HepG2 (cell line): ENCODE measurements at regions not wholly inside any gene's neighbourhood (a gene's known extent, or its start where the extent isn't known, plus 50 kb on each side); places are given as distances from the start of the nearest gene placed in this dataset.

Experiments used
- ATAC-seq: fragments of 200-7000 bp; cut with Tn5 transposase; 3 replicates; pipeline ENCODE4 v1.9.1; 2020; ENCODE audit warnings: mild to moderate bottlenecking, moderate library complexity
- BruUV-seq: library from RNA; stranded (reverse); fragments of 400-500 nt; replicated peaks from 2 replicates; lab custom pipeline; 2021; lab: Mats Ljungman, UMichigan
- CTCF ChIA-PET: fragments of 300-600 bp; formaldehyde crosslinking; extraction: SDS; loops from one replicate; lab custom pipeline; 2021; ENCODE audit warnings: low total read pairs, inconsistent platforms, low intra/inter-chr PET ratio; lab: Yijun Ruan, JAX
- POLR2A ChIA-PET: fragments of 350-600 bp; sonication (Branson Sonifier 250); formaldehyde crosslinking; loops from one replicate; lab custom pipeline; 2020; ENCODE audit warnings: antibody characterized with exemption, inconsistent platforms; lab: Yijun Ruan, JAX
- DNase-seq: peaks from one replicate; pipeline ENCODE4 v3.0.0-alpha.2; 2015; ENCODE audit warnings: low spot score
- FAIRE-seq: peaks from 3 replicates; lab custom pipeline; 2011; peaks lifted over from hg19 to GRCh38; lab: Jason Lieb, UNC
- H2AFZ ChIP-seq: one replicate; pipeline ENCODE4 v1.6.1; 2011; ENCODE audit warnings: low read length, inconsistent platforms
- H3K27ac ChIP-seq: fragments of 300-600 bp; 3 replicates; pipeline ENCODE4 v1.8.0; 2011; ENCODE audit warnings: mixed run types, mild to moderate bottlenecking, mixed read lengths, low read length, inconsistent platforms; ENCODE audit not compliant: insufficient read depth; ENCODE audit errors: extremely low read length
- H3K27me3 ChIP-seq, 2 experiments: fragments of 200-600 bp in 1 of 2; 2 replicates in 1 of 2; 3 replicates in 1 of 2; pipeline versions ENCODE4 v1.6.0 to v1.8.0; 2011; ENCODE audit warnings: low read length in 2 of 2, mild to moderate bottlenecking in 2 of 2, moderate library complexity in 2 of 2, inconsistent platforms in 1 of 2; ENCODE audit not compliant: insufficient read depth in 2 of 2, control insufficient read depth in 1 of 2
- H3K36me3 ChIP-seq, 2 experiments: fragments of 200-600 bp in 1 of 2; replicated peaks in 1 of 2; 2 replicates in 1 of 2; 3 replicates in 1 of 2; pipeline versions ENCODE4 v1.5.1 to v1.8.0; 2011; ENCODE audit warnings: low read length in 2 of 2, inconsistent platforms in 1 of 2; ENCODE audit not compliant: insufficient read depth in 2 of 2, control insufficient read depth in 1 of 2
- H3K4me1 ChIP-seq: 2 replicates; pipeline ENCODE4 v1.5.1; 2012; ENCODE audit warnings: low read length, inconsistent platforms; ENCODE audit not compliant: insufficient read depth
- H3K4me2 ChIP-seq: 2 replicates; pipeline ENCODE4 v1.6.0; 2011; ENCODE audit warnings: low read depth, low read length, inconsistent platforms
- H3K4me3 ChIP-seq, 3 experiments: fragments of 200-600 bp in 1 of 3; sonication (generic), shearing (Covaris generic) in 1 of 3; replicated peaks in 1 of 3; 2 replicates each; pipeline ENCODE4 v1.5.1; 2011 to 2016; ENCODE audit warnings: low read length in 3 of 3, inconsistent platforms in 2 of 3, low read depth in 2 of 3, mild to moderate bottlenecking in 2 of 3, control low read depth in 1 of 3, mixed read lengths in 1 of 3; ENCODE audit not compliant: insufficient read depth in 1 of 3
- H3K79me2 ChIP-seq: one replicate; pipeline ENCODE4 v1.6.1; 2011; ENCODE audit warnings: low read length, inconsistent platforms; ENCODE audit not compliant: insufficient read depth
- H3K9ac ChIP-seq: 2 replicates; pipeline ENCODE4 v1.6.0; 2011; ENCODE audit warnings: mild to moderate bottlenecking, low read depth, low read length, inconsistent platforms; ENCODE audit not compliant: insufficient read depth
- H3K9me3 ChIP-seq: 2 replicates; pipeline ENCODE4 v1.5.1; 2012; ENCODE audit warnings: mild to moderate bottlenecking, low read length
- H4K20me1 ChIP-seq: 2 replicates; pipeline ENCODE4 v1.6.0; 2011; ENCODE audit warnings: inconsistent platforms, mild to moderate bottlenecking, low read length, moderate library complexity; ENCODE audit not compliant: insufficient read depth
- HOXA9 ChIP-seq: sonication (generic); formaldehyde crosslinking; IDR thresholded peaks from 2 replicates; pipeline ENCODE4 v1.8.1; 2022; ENCODE audit warnings: missing genetic modification reagents, mild to moderate bottlenecking, moderate library complexity, borderline replicate concordance
- PCBP2 ChIP-seq: fragments of 200-400 bp; formaldehyde crosslinking; optimal IDR thresholded peaks from 2 replicates; pipeline ENCODE3; 2018; ENCODE audit warnings: low read length, low read depth; ENCODE audit not compliant: poor library complexity, severe bottlenecking
- ZFP36L1 ChIP-seq: sonication (generic); formaldehyde crosslinking; IDR thresholded peaks from 2 replicates; pipeline ENCODE4 v1.8.0; 2022; ENCODE audit warnings: mild to moderate bottlenecking, missing genetic modification reagents, moderate library complexity
- ZNF510 ChIP-seq: sonication (generic); formaldehyde crosslinking; IDR thresholded peaks from 2 replicates; pipeline ENCODE4 v1.4.0; 2020; ENCODE audit warnings: low read depth, mild to moderate bottlenecking, missing genetic modification reagents
- ZNF564 ChIP-seq: sonication (generic); formaldehyde crosslinking; IDR thresholded peaks from 2 replicates; pipeline ENCODE4 v1.8.1; 2023; ENCODE audit warnings: mild to moderate bottlenecking, missing genetic modification reagents
- WGBS: methylation state at CpG from one replicate; pipeline ENCODE4 v1.1.6; 2017; ENCODE audit warnings: low lambda C conversion rate; 5-methylcytosine and 5-hydroxymethylcytosine counted together
- in situ Hi-C: cut with HindIII; loops from 2 replicates; pipeline ENCODE4 v1.10.0; 2017; ENCODE audit warnings: low pct_unique_long_range_greater_than_20kb; ENCODE audit not compliant: extremely low pct_ligation_motif_present
- intact Hi-C: fragments of 100-400 bp; cut with micrococcal nuclease; formaldehyde crosslinking; loops from one replicate; pipeline ENCODE4 v1.10.0; 2022; ENCODE audit not compliant: unreplicated experiment
- TF ChIP-seq, protein P1 (sequence below): sonication (generic); formaldehyde crosslinking; IDR thresholded peaks from 2 replicates; pipeline ENCODE4 v1.4.0; 2020; ENCODE audit warnings: missing genetic modification reagents, borderline replicate concordance

DNA sequence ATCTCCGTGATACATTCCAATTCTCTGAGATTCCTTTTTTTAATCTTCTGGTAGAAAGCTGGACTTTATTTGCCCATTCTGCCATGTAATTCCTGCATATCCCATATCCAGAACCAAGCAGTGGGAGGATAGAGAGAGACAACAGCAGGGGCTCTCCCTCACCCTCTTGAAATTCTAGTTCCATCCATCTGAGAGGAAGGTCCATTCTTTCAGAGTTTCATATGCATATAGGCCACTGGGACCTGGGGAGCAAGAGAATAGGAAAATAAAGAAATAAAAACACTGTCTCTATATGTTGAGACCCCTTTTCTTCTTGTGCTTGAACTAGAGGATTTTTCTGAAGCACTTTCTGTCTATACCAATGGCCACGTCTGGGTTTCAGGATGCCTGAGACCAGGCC lies 147.9 kb upstream of the STMND1 start:
- Histone ChIP-seq H3K79me2 (no peaks in the 10 kb centered on the region), H3K4me1 (no peaks in the 10 kb centered on the region), H2AFZ (no peak overlapping the region), H3K4me3 (no peak overlapping the region), H3K9ac (no peak overlapping the region), H3K4me2 (no peak overlapping the region), H4K20me1 (no peaks in the 10 kb centered on the region), H3K27ac (no peak overlapping the region), H3K9me3 (no peaks in the 10 kb centered on the region), H3K36me3 (no peaks in the 10 kb centered on the region), H3K27me3 (no peaks in the 10 kb centered on the region)
- WGBS = 15% methylated on average over 2 of the region's 2 CpGs
- no peak for TF ChIP-seq PCBP2
- TF ChIP-seq, protein P1, sequence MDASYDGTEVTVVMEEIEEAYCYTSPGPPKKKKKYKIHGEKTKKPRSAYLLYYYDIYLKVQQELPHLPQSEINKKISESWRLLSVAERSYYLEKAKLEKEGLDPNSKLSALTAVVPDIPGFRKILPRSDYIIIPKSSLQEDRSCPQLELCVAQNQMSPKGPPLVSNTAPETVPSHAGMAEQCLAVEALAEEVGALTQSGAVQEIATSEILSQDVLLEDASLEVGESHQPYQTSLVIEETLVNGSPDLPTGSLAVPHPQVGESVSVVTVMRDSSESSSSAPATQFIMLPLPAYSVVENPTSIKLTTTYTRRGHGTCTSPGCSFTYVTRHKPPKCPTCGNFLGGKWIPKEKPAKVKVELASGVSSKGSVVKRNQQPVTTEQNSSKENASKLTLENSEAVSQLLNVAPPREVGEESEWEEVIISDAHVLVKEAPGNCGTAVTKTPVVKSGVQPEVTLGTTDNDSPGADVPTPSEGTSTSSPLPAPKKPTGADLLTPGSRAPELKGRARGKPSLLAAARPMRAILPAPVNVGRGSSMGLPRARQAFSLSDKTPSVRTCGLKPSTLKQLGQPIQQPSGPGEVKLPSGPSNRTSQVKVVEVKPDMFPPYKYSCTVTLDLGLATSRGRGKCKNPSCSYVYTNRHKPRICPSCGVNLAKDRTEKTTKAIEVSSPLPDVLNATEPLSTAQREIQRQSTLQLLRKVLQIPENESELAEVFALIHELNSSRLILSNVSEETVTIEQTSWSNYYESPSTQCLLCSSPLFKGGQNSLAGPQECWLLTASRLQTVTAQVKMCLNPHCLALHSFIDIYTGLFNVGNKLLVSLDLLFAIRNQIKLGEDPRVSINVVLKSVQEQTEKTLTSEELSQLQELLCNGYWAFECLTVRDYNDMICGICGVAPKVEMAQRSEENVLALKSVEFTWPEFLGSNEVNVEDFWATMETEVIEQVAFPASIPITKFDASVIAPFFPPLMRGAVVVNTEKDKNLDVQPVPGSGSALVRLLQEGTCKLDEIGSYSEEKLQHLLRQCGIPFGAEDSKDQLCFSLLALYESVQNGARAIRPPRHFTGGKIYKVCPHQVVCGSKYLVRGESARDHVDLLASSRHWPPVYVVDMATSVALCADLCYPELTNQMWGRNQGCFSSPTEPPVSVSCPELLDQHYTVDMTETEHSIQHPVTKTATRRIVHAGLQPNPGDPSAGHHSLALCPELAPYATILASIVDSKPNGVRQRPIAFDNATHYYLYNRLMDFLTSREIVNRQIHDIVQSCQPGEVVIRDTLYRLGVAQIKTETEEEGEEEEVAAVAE = no peak
- CTCF ChIA-PET = no interaction called here
- no TSS peak for BruUV-seq
- POLR2A ChIA-PET = no interaction called here
- no peak for FAIRE-seq
- ATAC-seq = no peak
- in situ Hi-C loops (loop anchor here (25.0 kb wide), 2 partner anchors 442 to 617 kb away; no protein-coding TSS in a partner anchor), intact Hi-C loops (no loop called here)
- DNase-seq = no peak

- no peaks in the 10 kb centered on the region for H3K36me3 ChIP-seq
- H3K27me3 ChIP-seq = no peaks in the 10 kb centered on the region
- ATAC-seq = no peak
- no peak for DNase-seq
- BruUV-seq = no TSS peak
- 13% methylated on average over 1 of the region's 1 CpG for WGBS
- H3K27ac ChIP-seq = no peak overlapping the region
- CTCF ChIA-PET = no interaction called here
- TF ChIP-seq ZFP36L1 (CRISPR knock-in tag) (no peak), ZNF564 (CRISPR knock-in tag) (no peak), ZNF510 (no peak), HOXA9 (no peak)
- POLR2A ChIA-PET = no interaction called here
- H2AFZ ChIP-seq = no peak overlapping the region
- H3K9ac ChIP-seq = no peak overlapping the region
- FAIRE-seq = no peak
- no peaks in the 10 kb centered on the region for H3K4me1 ChIP-seq
- in situ Hi-C loops (loop anchor here (25.0 kb wide), 2 partner anchors 441 to 616 kb away; no protein-coding TSS in a partner anchor), intact Hi-C loops (no loop called here)
- H3K9me3 ChIP-seq = no peaks in the 10 kb centered on the region
- no peak overlapping the region for H3K4me2 ChIP-seq
- no peaks in the 10 kb centered on the region for H4K20me1 ChIP-seq
- no peaks in the 10 kb centered on the region for H3K79me2 ChIP-seq
- no peak overlapping the region for H3K4me3 ChIP-seq
Observed at GRCh38 chr6:16953446-16953845, 148.4 kb upstream of the STMND1 start.
